GM18861 (cell line): ENCODE measurements at regions not wholly inside any gene's neighbourhood (a gene's known extent, or its start where the extent isn't known, plus 50 kb on each side); places are given as distances from the start of the nearest gene placed in this dataset.

Experiments used
- ATAC-seq: cut with Tn5 transposase; IDR thresholded peaks from one replicate; pipeline ENCODE4 v1.9.1; 2021; ENCODE audit not compliant: unreplicated experiment

GRCh38 chr1:68293609-68294366, 61.5 kb upstream of the WLS start:
- no peak for ATAC-seq

- no peak for ATAC-seq
These were observed 60.8 kb upstream of the WLS start for GRCh38 chr1:68293122-68293521.

- ATAC-seq: no peak
These were observed 59.5 kb upstream of the WLS start for GRCh38 chr1:68291688-68292384.

GRCh38 chr1:68287241-68287640, 54.9 kb upstream of the WLS start:
- no peak for ATAC-seq

GRCh38 chr1:68285046-68285445, 52.7 kb upstream of the WLS start:
- ATAC-seq: no peak

GRCh38 chr1:68281946-68282615, 49.8 kb upstream of the WLS start:
- no peak for ATAC-seq
